GM11168 (cell line): ENCODE measurements at regions not wholly inside any gene's neighbourhood (a gene's known extent, or its start where the extent isn't known, plus 50 kb on each side); places are given as distances from the start of the nearest gene placed in this dataset.
"Not testable (repeated sequence)": the region's sequence is repeated elsewhere in the genome, so short reads cannot be mapped to it uniquely, and the experiment has no call there.

ENCODE experiments used
- in situ Hi-C: fragments of 300-500 bp; cut with MboI; formaldehyde crosslinking; loops from one replicate; pipeline ENCODE4 v1.12.0; 2022; ENCODE audit warnings: low sequenced_read_pairs; ENCODE audit not compliant: unreplicated experiment

GRCh38 chr3:117872594-117873248 lies 1161.9 kb downstream of the IGSF11 start:
- in situ Hi-C loops, result not testable (repeated sequence)

- in situ Hi-C loops, result no loop called here
These were observed 1161.4 kb downstream of the IGSF11 start for GRCh38 chr3:117873249-117873600.

- in situ Hi-C loops, result no loop called here
These were observed 1160.5 kb downstream of the IGSF11 start for GRCh38 chr3:117874028-117874690.

- in situ Hi-C loops, result no loop called here
These were observed 1159.5 kb downstream of the IGSF11 start for GRCh38 chr3:117874904-117875874.

- in situ Hi-C loops, result no loop called here
These were observed 1158.8 kb downstream of the IGSF11 start for GRCh38 chr3:117875887-117876286.

GRCh38 chr3:117880638-117881037 lies 1154.0 kb downstream of the IGSF11 start:
- in situ Hi-C loops, result no loop called here

GRCh38 chr3:117881210-117881609 lies 1153.4 kb downstream of the IGSF11 start:
- in situ Hi-C loops, result no loop called here

- in situ Hi-C loops, result no loop called here
These were observed 1149.6 kb downstream of the IGSF11 start for GRCh38 chr3:117885011-117885441.

- in situ Hi-C loops, result no loop called here
These were observed 1148.5 kb downstream of the IGSF11 start for GRCh38 chr3:117886147-117886546.

- in situ Hi-C loops, result no loop called here
These were observed 1147.6 kb downstream of the IGSF11 start for GRCh38 chr3:117887031-117887430.

GRCh38 chr3:117887901-117888300 lies 1146.7 kb downstream of the IGSF11 start:
- in situ Hi-C loops, result no loop called here

GRCh38 chr3:117892431-117892841 lies 1142.2 kb downstream of the IGSF11 start:
- in situ Hi-C loops, result no loop called here

- in situ Hi-C loops, result no loop called here
These were observed 1141.6 kb downstream of the IGSF11 start for GRCh38 chr3:117893001-117893400.

- in situ Hi-C loops, result no loop called here
These were observed 1141.0 kb downstream of the IGSF11 start for GRCh38 chr3:117893638-117894037.

GRCh38 chr3:117898722-117899522 lies 1135.7 kb downstream of the IGSF11 start:
- in situ Hi-C loops, result no loop called here

- in situ Hi-C loops, result no loop called here
These were observed 1131.4 kb downstream of the IGSF11 start for GRCh38 chr3:117903226-117903625.

GRCh38 chr3:117910820-117911521 lies 1123.7 kb downstream of the IGSF11 start:
- in situ Hi-C loops, result no loop called here

GRCh38 chr3:117912352-117912751 lies 1122.3 kb downstream of the IGSF11 start:
- in situ Hi-C loops, result no loop called here

- in situ Hi-C loops, result no loop called here
These were observed 1120.0 kb downstream of the IGSF11 start for GRCh38 chr3:117914540-117915100.
